Stimulated activated effector memory CD8-positive, alpha-beta T cell treated with anti-CD3 and anti-CD28 coated beads, Interleukin-12 subunit alpha, Interleukin-12 subunit beta, amount 100 ng/mL, for 72 hours (primary cell): ENCODE measurements at regions not wholly inside any gene's neighbourhood (a gene's known extent, or its start where the extent isn't known, plus 50 kb on each side); places are given as distances from the start of the nearest gene placed in this dataset.
"Not testable (repeated sequence)": the region's sequence is repeated elsewhere in the genome, so short reads cannot be mapped to it uniquely, and the experiment has no call there.

Source experiments
- ATAC-seq: fragments of 150-1000 bp; cut with Tn5 transposase; 2 replicates; pipeline ENCODE4 v1.10.0; 2021
- DNase-seq, 2 donors: peaks; one replicate each; pipeline ENCODE4 v3.0.0; 2021 to 2022; ENCODE audit warnings: low spot score in 2 of 2
- H3K27ac Mint-ChIP-seq: one replicate; pipeline ENCODE4 v1.8.0; 2022; ENCODE audit warnings: mild to moderate bottlenecking, mixed read lengths
- H3K36me3 Mint-ChIP-seq: one replicate; pipeline ENCODE4 v1.8.0; 2022; ENCODE audit warnings: mild to moderate bottlenecking, mixed read lengths
- H3K4me1 Mint-ChIP-seq: one replicate; pipeline ENCODE4 v1.8.0; 2022; ENCODE audit warnings: mixed read lengths
- H3K4me3 Mint-ChIP-seq: one replicate; pipeline ENCODE4 v1.8.0; 2022; ENCODE audit warnings: mild to moderate bottlenecking, mixed read lengths
- H3K9me3 Mint-ChIP-seq: one replicate; pipeline ENCODE4 v1.8.0; 2022; ENCODE audit warnings: mixed read lengths

GRCh38 chr18:4544142-4544541 lies 89.0 kb upstream of the DLGAP1 start:
- Mint-ChIP-seq H3K36me3 (no peaks in the 10 kb centered on the region), H3K9me3 (peaks cover 11% of the 10 kb centered on the region), H3K27ac (no peak overlapping the region), H3K4me1 (no peaks in the 10 kb centered on the region), H3K4me3 (no peak overlapping the region)
- ATAC-seq: no peak
- DNase-seq: no peak

- Mint-ChIP-seq H3K4me1 (no peaks in the 10 kb centered on the region), H3K36me3 (no peaks in the 10 kb centered on the region), H3K4me3 (no peak overlapping the region), H3K9me3 (peaks cover 15% of the 10 kb centered on the region), H3K27ac (no peak overlapping the region)
- ATAC-seq (no peak), DNase-seq (no peak)
Measured at GRCh38 chr18:4543711-4544110, 88.6 kb upstream of the DLGAP1 start.

- no peak overlapping the region for H3K27ac Mint-ChIP-seq
- no peaks in the 10 kb centered on the region for H3K4me1 Mint-ChIP-seq
- H3K9me3 Mint-ChIP-seq: peaks cover 29% of the 10 kb centered on the region
- no peak for ATAC-seq
- H3K4me3 Mint-ChIP-seq: no peak overlapping the region
- no peak for DNase-seq
- H3K36me3 Mint-ChIP-seq: no peaks in the 10 kb centered on the region
Measured at GRCh38 chr18:4541588-4541987, 86.5 kb upstream of the DLGAP1 start.

- DNase-seq: no peak
- Mint-ChIP-seq H3K27ac (no peak overlapping the region), H3K4me1 (no peaks in the 10 kb centered on the region), H3K4me3 (no peak overlapping the region), H3K9me3 (peaks cover 36% of the 10 kb centered on the region), H3K36me3 (no peaks in the 10 kb centered on the region)
- no peak for ATAC-seq
Measured at GRCh38 chr18:4536447-4536846, 81.3 kb upstream of the DLGAP1 start.

- H3K36me3 Mint-ChIP-seq: no peaks in the 10 kb centered on the region
- no peaks in the 10 kb centered on the region for H3K4me1 Mint-ChIP-seq
- no peak for ATAC-seq
- H3K27ac Mint-ChIP-seq: no peak overlapping the region
- peaks cover 30% of the 10 kb centered on the region for H3K9me3 Mint-ChIP-seq
- no peak for DNase-seq
- H3K4me3 Mint-ChIP-seq: no peak overlapping the region
Measured at GRCh38 chr18:4528405-4528804, 73.3 kb upstream of the DLGAP1 start.

GRCh38 chr18:4527826-4528225 lies 72.7 kb upstream of the DLGAP1 start:
- not testable (repeated sequence) for H3K27ac Mint-ChIP-seq, DNase-seq, H3K4me1 Mint-ChIP-seq, H3K36me3 Mint-ChIP-seq, H3K4me3 Mint-ChIP-seq, ATAC-seq
- peaks cover 27% of the 10 kb centered on the region for H3K9me3 Mint-ChIP-seq

- Mint-ChIP-seq H3K4me3 (no peak overlapping the region), H3K36me3 (no peaks in the 10 kb centered on the region), H3K27ac (no peak overlapping the region), H3K9me3 (peaks cover 25% of the 10 kb centered on the region), H3K4me1 (no peaks in the 10 kb centered on the region)
- DNase-seq (no peak), ATAC-seq (no peak)
Measured at GRCh38 chr18:4524096-4524495, 69.0 kb upstream of the DLGAP1 start.

GRCh38 chr18:4511166-4511565 lies 56.1 kb upstream of the DLGAP1 start:
- Mint-ChIP-seq H3K27ac (peak overlapping the region; percentile 17), H3K9me3 (peaks cover 12% of the 10 kb centered on the region), H3K4me3 (no peak overlapping the region), H3K4me1 (no peaks in the 10 kb centered on the region), H3K36me3 (peaks cover 21% of the 10 kb centered on the region)
- DNase-seq (no peak), ATAC-seq (no peak)

- no peak for DNase-seq
- peaks cover 21% of the 10 kb centered on the region for H3K36me3 Mint-ChIP-seq
- no peak overlapping the region for H3K4me3 Mint-ChIP-seq
- peaks cover 12% of the 10 kb centered on the region for H3K9me3 Mint-ChIP-seq
- peak overlapping the region; percentile 67 for H3K27ac Mint-ChIP-seq
- peak; percentile 66 for ATAC-seq
- no peaks in the 10 kb centered on the region for H3K4me1 Mint-ChIP-seq
Measured at GRCh38 chr18:4510711-4511110, 55.6 kb upstream of the DLGAP1 start.

GRCh38 chr18:4510160-4510559 lies 55.1 kb upstream of the DLGAP1 start:
- ATAC-seq: no peak
- H3K9me3 Mint-ChIP-seq: peaks cover 15% of the 10 kb centered on the region
- H3K36me3 Mint-ChIP-seq: peaks cover 21% of the 10 kb centered on the region
- H3K27ac Mint-ChIP-seq: peak overlapping the region; percentile 67
- H3K4me1 Mint-ChIP-seq: no peaks in the 10 kb centered on the region
- no peak for DNase-seq
- no peak overlapping the region for H3K4me3 Mint-ChIP-seq
